ENCODE measurements at regions not wholly inside any gene's neighbourhood (a gene's known extent, or its start where the extent isn't known, plus 50 kb on each side); places are given as distances from the start of the nearest gene placed in this dataset.
A peak's percentile ranks its signal among the peaks of the same experiment; 100 is the strongest.

DNA sequence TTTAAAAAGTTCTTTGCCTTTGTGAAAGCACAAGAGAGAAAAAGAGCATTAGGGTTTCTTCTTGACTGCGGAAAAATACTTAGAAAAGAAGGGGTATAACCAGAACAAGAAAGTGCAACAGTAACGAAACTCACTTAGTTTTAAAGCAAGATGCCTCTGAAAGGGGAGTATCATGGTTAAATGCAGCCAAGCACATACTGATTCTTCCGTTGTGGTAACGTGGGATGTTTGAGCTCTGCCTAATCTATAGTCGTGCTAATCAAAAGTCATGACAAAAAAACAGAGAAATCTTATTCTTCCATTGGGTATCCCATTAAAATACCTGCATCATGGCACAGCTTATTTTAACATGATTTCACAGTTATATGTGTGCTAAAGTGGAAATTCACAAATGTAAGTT is 187.8 kb upstream of the LRFN5 start:
- no peak for ATAC-seq
- no peak for DNase-seq (ENCODE audit: low spot score)
- H4K20me1 ChIP-seq (ENCODE audit: insufficient read depth, low read length): no peaks in the 10 kb centered on the region
- CTCF ChIA-PET (ENCODE audit: low intra/inter-chr PET ratio, low total read pairs): no interaction called here
- no peak overlapping the region for H3K27ac ChIP-seq (ENCODE audit: extremely low read length, insufficient read depth, low read length)
- TF ChIP-seq KDM3A (CRISPR knock-in tag; IDR thresholded peaks at IDR 0.05; ENCODE audit: low read depth) (no peak), CREB3 (CRISPR knock-in tag; IDR thresholded peaks at IDR 0.05) (no peak), SPEN (CRISPR knock-in tag; IDR thresholded peaks at IDR 0.05; ENCODE audit: low read depth) (no peak), PITX1 (CRISPR knock-in tag; IDR thresholded peaks at IDR 0.05) (no peak), ZNF616 (CRISPR knock-in tag; IDR thresholded peaks at IDR 0.05; ENCODE audit: low read depth) (no peak), PHF8 (CRISPR knock-in tag; IDR thresholded peaks at IDR 0.05) (no peak), FOXC1 (CRISPR knock-in tag; IDR thresholded peaks at IDR 0.05; ENCODE audit: borderline replicate concordance) (no peak), ZBTB42 (CRISPR knock-in tag; IDR thresholded peaks at IDR 0.05) (no peak), KAT2B (IDR thresholded peaks at IDR 0.05; ENCODE audit: borderline replicate concordance, low read depth, low read length) (no peak), IKZF5 (CRISPR knock-in tag; IDR thresholded peaks at IDR 0.05) (no peak), ZNF101 (CRISPR knock-in tag; IDR thresholded peaks at IDR 0.05; ENCODE audit: borderline replicate concordance, low read depth) (no peak), SMAD1 (CRISPR knock-in tag; IDR thresholded peaks at IDR 0.05; ENCODE audit: borderline replicate concordance, low read depth) (no peak), STAT5B (CRISPR knock-in tag; IDR thresholded peaks at IDR 0.05) (no peak)
- TF ChIP-seq, protein P1, sequence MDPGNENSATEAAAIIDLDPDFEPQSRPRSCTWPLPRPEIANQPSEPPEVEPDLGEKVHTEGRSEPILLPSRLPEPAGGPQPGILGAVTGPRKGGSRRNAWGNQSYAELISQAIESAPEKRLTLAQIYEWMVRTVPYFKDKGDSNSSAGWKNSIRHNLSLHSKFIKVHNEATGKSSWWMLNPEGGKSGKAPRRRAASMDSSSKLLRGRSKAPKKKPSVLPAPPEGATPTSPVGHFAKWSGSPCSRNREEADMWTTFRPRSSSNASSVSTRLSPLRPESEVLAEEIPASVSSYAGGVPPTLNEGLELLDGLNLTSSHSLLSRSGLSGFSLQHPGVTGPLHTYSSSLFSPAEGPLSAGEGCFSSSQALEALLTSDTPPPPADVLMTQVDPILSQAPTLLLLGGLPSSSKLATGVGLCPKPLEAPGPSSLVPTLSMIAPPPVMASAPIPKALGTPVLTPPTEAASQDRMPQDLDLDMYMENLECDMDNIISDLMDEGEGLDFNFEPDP (CRISPR knock-in tag; conservative IDR thresholded peaks at IDR 0.05): no peak
- no peaks in the 10 kb centered on the region for H3K27me3 ChIP-seq (ENCODE audit: control insufficient read depth in 1 of 2, insufficient read depth in 2 of 2, low read length in 2 of 2)
- POLR2A ChIA-PET: no interaction called here
- H3K4me1 ChIP-seq (ENCODE audit: insufficient read depth, low read length): no peaks in the 10 kb centered on the region
- WGBS (ENCODE audit: low lambda C conversion rate): 2% methylated on average over 5 of the region's 5 CpGs
- H3K4me3 ChIP-seq (replicated peaks in 1 of 3; ENCODE audit: insufficient read depth in 1 of 3, low read depth in 2 of 3, low read length in 3 of 3): no peak overlapping the region
- peaks cover 73% of the 10 kb centered on the region for H3K9me3 ChIP-seq (ENCODE audit: low read length)
- no peak overlapping the region for H3K4me2 ChIP-seq (ENCODE audit: low read depth, low read length)
- no peaks in the 10 kb centered on the region for H3K79me2 ChIP-seq (ENCODE audit: insufficient read depth, low read length)
- H3K36me3 ChIP-seq (replicated peaks in 1 of 2; ENCODE audit: control insufficient read depth in 1 of 2, insufficient read depth in 2 of 2, low read length in 2 of 2): no peaks in the 10 kb centered on the region
- no TSS peak for BruUV-seq (replicated peaks)
- no peak for FAIRE-seq
- intact Hi-C loops (cut with micrococcal nuclease; ENCODE audit: unreplicated experiment) (no loop called here), in situ Hi-C loops (cut with HindIII; ENCODE audit: extremely low pct_ligation_motif_present, low pct_unique_long_range_greater_than_20kb) (no loop called here)
- H2AFZ ChIP-seq (ENCODE audit: low read length): peak overlapping the region; percentile 28
- H3K9ac ChIP-seq (ENCODE audit: insufficient read depth, low read depth, low read length): no peak overlapping the region

Data from HepG2 (cell line).